A549 (cell line): ENCODE measurements at regions not wholly inside any gene's neighbourhood (a gene's known extent, or its start where the extent isn't known, plus 50 kb on each side); places are given as distances from the start of the nearest gene placed in this dataset.

Source experiments
- CEBPB ChIP-seq, 2 experiments: fragments of >200 bp in 1 of 2; sonication (Bioruptor Twin) in 1 of 2; formaldehyde crosslinking in 1 of 2; IDR thresholded peaks; 2 replicates each; pipeline ENCODE4 v1.6.1; 2012 to 2016
- RFX5 ChIP-seq: fragments of 450-650 bp; IDR thresholded peaks from 2 replicates; pipeline ENCODE4 v1.7.1; 2014; ENCODE audit warnings: antibody characterized with exemption, mild to moderate bottlenecking, moderate library complexity

GRCh38 chr3:145170121-145170520 is 990.9 kb downstream of the PLOD2 start:
- TF ChIP-seq CEBPB (IDR thresholded peaks at IDR 0.05), result no peak
- TF ChIP-seq RFX5, result no peak
